ENCODE measurements at regions not wholly inside any gene's neighbourhood (a gene's known extent, or its start where the extent isn't known, plus 50 kb on each side); places are given as distances from the start of the nearest gene placed in this dataset.

- no peak for TF ChIP-seq CTCF (IDR thresholded peaks at IDR 0.05)
- TF ChIP-seq POLR2A (IDR thresholded peaks at IDR 0.05): no peak
These were observed 368.1 kb upstream of the KYNU start for GRCh38 chr2:142509401-142509800.

Data from adrenal gland (tissue), 5 donors.